ENCODE measurements at regions not wholly inside any gene's neighbourhood (a gene's known extent, or its start where the extent isn't known, plus 50 kb on each side); places are given as distances from the start of the nearest gene placed in this dataset.

DNA sequence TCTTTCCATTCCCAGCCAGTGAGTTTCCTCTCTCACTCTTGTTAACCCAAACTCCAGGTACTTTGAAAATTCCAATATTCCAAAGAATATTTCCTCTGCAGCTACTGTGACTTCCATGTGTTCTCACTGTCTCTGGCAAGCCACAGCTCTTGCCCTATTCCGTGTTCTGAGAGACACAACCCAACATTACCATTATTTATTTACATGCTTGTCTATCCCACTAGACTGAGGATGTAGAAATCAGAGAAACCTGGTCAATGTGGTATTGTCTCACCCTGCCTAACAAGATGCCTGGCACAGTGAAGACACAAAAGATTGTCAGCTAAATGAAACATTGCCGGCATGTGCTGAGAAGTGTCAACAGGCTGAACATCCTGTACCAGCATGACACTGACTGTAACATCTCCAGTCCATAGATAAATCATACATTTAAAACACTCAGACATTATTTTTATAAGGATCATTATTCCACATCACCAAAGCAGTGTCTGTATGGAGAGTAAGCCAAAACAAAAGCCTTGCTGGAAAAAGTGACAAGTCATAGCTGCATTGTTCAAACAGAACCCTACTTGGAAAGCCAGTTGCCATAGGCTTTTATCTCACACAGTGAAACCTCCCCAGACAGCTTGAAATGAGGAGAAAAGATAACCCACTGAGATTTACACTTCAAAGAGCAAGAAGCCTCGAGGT lies 72.3 kb downstream of the SIPA1L2 start:
- Mint-ChIP-seq H3K4me1 (peaks cover 88% of the 10 kb centered on the region), H3K4me3 (peak overlapping the region; percentile 34), H3K27ac (peak overlapping the region; percentile 90), H3K36me3 (ENCODE audit: low read depth) (peaks cover 2% of the 10 kb centered on the region), H3K27me3 (ENCODE audit: insufficient read depth) (no peaks in the 10 kb centered on the region), H3K9me3 (no peaks in the 10 kb centered on the region)
- peak overlapping the region; percentile 67 for H3K4me3 ChIP-seq (ENCODE audit: low read length)
- 32 to 41% methylated on average over 2 to 3 of the region's 3 CpGs for WGBS, 2 experiments (ENCODE audit: insufficient coverage in 1 of 2, insufficient read length in 1 of 2)
- H3K9ac ChIP-seq (ENCODE audit: extremely low read depth, low read length, poor library complexity, severe bottlenecking), result peak overlapping the region; percentile 50
- H3K27ac ChIP-seq (ENCODE audit: low read depth, low read length), result peak overlapping the region; percentile 87
- peaks cover 69% of the 10 kb centered on the region for H3K4me1 ChIP-seq (ENCODE audit: control insufficient read depth, insufficient read depth, low read length)
- TF ChIP-seq, protein P1, sequence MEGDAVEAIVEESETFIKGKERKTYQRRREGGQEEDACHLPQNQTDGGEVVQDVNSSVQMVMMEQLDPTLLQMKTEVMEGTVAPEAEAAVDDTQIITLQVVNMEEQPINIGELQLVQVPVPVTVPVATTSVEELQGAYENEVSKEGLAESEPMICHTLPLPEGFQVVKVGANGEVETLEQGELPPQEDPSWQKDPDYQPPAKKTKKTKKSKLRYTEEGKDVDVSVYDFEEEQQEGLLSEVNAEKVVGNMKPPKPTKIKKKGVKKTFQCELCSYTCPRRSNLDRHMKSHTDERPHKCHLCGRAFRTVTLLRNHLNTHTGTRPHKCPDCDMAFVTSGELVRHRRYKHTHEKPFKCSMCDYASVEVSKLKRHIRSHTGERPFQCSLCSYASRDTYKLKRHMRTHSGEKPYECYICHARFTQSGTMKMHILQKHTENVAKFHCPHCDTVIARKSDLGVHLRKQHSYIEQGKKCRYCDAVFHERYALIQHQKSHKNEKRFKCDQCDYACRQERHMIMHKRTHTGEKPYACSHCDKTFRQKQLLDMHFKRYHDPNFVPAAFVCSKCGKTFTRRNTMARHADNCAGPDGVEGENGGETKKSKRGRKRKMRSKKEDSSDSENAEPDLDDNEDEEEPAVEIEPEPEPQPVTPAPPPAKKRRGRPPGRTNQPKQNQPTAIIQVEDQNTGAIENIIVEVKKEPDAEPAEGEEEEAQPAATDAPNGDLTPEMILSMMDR (conservative IDR thresholded peaks at IDR 0.05), result no peak
- H3K27me3 ChIP-seq (ENCODE audit: control insufficient read depth, insufficient read depth, low read length, poor library complexity, severe bottlenecking), result no peaks in the 10 kb centered on the region
- H3K36me3 ChIP-seq (ENCODE audit: control insufficient read depth, insufficient read depth, low read length), result peaks cover 18% of the 10 kb centered on the region
- H3K9me3 ChIP-seq (ENCODE audit: control insufficient read depth, low read length), result no peaks in the 10 kb centered on the region
- DNase-seq, result no peak

DNA sequence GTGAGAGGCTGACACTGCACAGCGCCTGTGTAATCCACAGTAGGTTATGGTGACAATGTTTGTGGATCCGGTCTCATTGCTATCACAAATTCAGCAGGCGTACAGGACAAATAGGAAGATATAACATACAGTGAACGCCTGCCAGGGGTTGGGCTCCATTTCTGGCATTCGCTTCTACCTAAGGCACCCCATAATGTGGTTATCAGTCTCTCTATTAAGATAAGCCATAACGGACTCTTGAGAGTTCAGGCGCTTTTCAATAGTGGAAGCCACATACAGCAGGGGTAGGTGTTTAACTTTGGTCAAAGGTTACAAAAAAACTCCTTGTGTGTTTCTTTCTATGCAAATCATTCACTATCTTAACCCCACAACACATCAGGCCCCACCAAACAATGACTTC lies 72.8 kb downstream of the SIPA1L2 start:
- 48 to 77% methylated on average over 5 to 7 of the region's 7 CpGs for WGBS, 2 experiments (ENCODE audit: insufficient coverage in 1 of 2, insufficient read length in 1 of 2)
- Mint-ChIP-seq H3K4me3 (peak overlapping the region; percentile 34), H3K27me3 (ENCODE audit: insufficient read depth) (no peaks in the 10 kb centered on the region), H3K9me3 (no peaks in the 10 kb centered on the region), H3K36me3 (ENCODE audit: low read depth) (peaks cover 4% of the 10 kb centered on the region), H3K27ac (peak overlapping the region; percentile 90), H3K4me1 (peaks cover 86% of the 10 kb centered on the region)
- Histone ChIP-seq H3K4me1 (ENCODE audit: control insufficient read depth, insufficient read depth, low read length) (peaks cover 65% of the 10 kb centered on the region), H3K9me3 (ENCODE audit: control insufficient read depth, low read length) (no peaks in the 10 kb centered on the region), H3K27ac (ENCODE audit: low read depth, low read length) (peak overlapping the region; percentile 87), H3K4me3 (ENCODE audit: low read length) (peak overlapping the region; percentile 67), H3K27me3 (ENCODE audit: control insufficient read depth, insufficient read depth, low read length, poor library complexity, severe bottlenecking) (no peaks in the 10 kb centered on the region), H3K9ac (ENCODE audit: extremely low read depth, low read length, poor library complexity, severe bottlenecking) (peak overlapping the region; percentile 50), H3K36me3 (ENCODE audit: control insufficient read depth, insufficient read depth, low read length) (peaks cover 23% of the 10 kb centered on the region)
- TF ChIP-seq, protein P1 (conservative IDR thresholded peaks at IDR 0.05), result no peak
- DNase-seq, result no peak

DNA sequence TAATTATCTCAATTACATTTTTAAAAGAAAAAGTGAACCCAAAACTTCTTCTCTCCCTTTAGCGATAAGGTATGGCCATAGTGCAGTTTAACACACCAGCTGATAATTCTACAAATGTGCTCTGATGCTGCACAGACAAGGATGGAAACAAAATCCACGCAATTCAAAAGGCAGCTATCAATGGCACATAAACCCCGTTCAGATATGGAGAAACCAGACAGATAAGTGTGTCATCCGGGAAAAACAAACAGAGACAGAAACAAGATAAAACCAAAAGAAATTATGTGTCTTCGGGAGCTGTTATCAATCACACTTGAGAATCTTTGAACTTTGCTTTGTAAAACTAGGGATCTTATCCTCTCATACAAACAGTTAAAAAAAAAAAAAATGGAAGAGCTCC lies 73.6 kb downstream of the SIPA1L2 start:
- Mint-ChIP-seq H3K4me1 (peaks cover 81% of the 10 kb centered on the region), H3K36me3 (ENCODE audit: low read depth) (peaks cover 4% of the 10 kb centered on the region), H3K27me3 (ENCODE audit: insufficient read depth) (no peaks in the 10 kb centered on the region), H3K4me3 (peak overlapping the region; percentile 34), H3K9me3 (no peaks in the 10 kb centered on the region), H3K27ac (peak overlapping the region; percentile 90)
- H3K9ac ChIP-seq (ENCODE audit: extremely low read depth, low read length, poor library complexity, severe bottlenecking), result peak overlapping the region; percentile 50
- H3K4me3 ChIP-seq (ENCODE audit: low read length), result peak overlapping the region; percentile 67
- TF ChIP-seq, protein P1 (conservative IDR thresholded peaks at IDR 0.05), result no peak
- H3K27me3 ChIP-seq (ENCODE audit: control insufficient read depth, insufficient read depth, low read length, poor library complexity, severe bottlenecking), result no peaks in the 10 kb centered on the region
- H3K27ac ChIP-seq (ENCODE audit: low read depth, low read length), result peak overlapping the region; percentile 87
- H3K9me3 ChIP-seq (ENCODE audit: control insufficient read depth, low read length), result no peaks in the 10 kb centered on the region
- peak; percentile 20 for DNase-seq
- peaks cover 58% of the 10 kb centered on the region for H3K4me1 ChIP-seq (ENCODE audit: control insufficient read depth, insufficient read depth, low read length)
- peaks cover 18% of the 10 kb centered on the region for H3K36me3 ChIP-seq (ENCODE audit: control insufficient read depth, insufficient read depth, low read length)
- 52 to 76% methylated on average over 5 of the region's 5 CpGs for WGBS, 2 experiments (ENCODE audit: insufficient coverage in 1 of 2, insufficient read length in 1 of 2)

Data from endodermal cell (in vitro differentiated cells).